ENCODE measurements at regions not wholly inside any gene's neighbourhood (a gene's known extent, or its start where the extent isn't known, plus 50 kb on each side); places are given as distances from the start of the nearest gene placed in this dataset.

DNA sequence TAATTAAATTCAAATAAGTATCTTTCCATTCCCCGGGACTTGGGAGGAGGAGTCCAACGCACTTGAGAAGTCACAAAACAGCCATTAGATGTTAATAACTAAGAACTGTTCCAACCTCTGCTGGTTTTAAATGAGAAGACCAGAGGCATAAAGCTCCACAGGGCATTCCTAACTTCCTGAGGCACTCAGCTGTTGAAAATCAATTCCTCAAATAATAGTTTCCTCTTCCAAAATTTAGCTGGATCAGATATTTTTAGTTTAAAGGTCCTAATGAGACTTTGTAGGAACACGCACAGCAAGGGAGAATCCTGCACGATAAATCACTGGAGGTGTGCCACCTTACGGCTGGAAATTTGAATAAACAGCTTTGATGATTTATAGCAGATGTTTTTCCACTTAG is 504.3 kb upstream of the ZFP42 start:
- Histone ChIP-seq H3K27me3 (ENCODE audit: insufficient read depth in 3 of 3, low read length in 2 of 3) (peaks cover 0 to 2% (median 0%) of the 10 kb centered on the region in 3 donors), H3K9me3 (no peaks in the 10 kb centered on the region), H3K4me1 (no peaks in the 10 kb centered on the region), H3K27ac (no peak overlapping the region), H3K4me3 (no peak overlapping the region), H3K36me3 (ENCODE audit: insufficient read depth in 1 of 2, low read depth in 1 of 2) (no peaks in the 10 kb centered on the region)
- TF ChIP-seq, protein P1, sequence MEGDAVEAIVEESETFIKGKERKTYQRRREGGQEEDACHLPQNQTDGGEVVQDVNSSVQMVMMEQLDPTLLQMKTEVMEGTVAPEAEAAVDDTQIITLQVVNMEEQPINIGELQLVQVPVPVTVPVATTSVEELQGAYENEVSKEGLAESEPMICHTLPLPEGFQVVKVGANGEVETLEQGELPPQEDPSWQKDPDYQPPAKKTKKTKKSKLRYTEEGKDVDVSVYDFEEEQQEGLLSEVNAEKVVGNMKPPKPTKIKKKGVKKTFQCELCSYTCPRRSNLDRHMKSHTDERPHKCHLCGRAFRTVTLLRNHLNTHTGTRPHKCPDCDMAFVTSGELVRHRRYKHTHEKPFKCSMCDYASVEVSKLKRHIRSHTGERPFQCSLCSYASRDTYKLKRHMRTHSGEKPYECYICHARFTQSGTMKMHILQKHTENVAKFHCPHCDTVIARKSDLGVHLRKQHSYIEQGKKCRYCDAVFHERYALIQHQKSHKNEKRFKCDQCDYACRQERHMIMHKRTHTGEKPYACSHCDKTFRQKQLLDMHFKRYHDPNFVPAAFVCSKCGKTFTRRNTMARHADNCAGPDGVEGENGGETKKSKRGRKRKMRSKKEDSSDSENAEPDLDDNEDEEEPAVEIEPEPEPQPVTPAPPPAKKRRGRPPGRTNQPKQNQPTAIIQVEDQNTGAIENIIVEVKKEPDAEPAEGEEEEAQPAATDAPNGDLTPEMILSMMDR (IDR thresholded peaks at IDR 0.05): no peak
- no peak for DNase-seq
- 8 to 18% (median 13%) methylated on average over 5 of the region's 5 CpGs for WGBS, 3 donors
- intact Hi-C loops (cut with DNase I): no loop called here
- no peak for ATAC-seq

DNA sequence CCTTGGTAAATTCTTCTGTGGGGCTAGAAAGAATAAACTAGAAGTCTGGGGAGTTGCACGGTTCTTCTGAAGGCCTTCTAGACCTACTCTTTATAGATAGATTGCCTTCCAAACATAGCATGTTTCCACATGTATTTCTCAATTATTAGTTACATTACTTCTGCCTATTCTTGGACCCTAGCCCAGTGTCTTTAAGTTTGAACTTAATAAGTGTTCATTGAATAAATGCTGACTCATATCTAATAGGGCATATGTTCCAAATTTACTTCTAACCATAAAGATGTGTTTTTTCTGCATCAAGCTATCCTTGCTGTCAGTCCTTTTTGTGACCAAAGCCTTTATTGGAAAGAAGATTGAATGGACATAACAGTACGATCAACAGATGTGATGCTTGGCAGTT is 503.6 kb upstream of the ZFP42 start:
- H3K4me1 ChIP-seq: no peaks in the 10 kb centered on the region
- ATAC-seq: no peak
- no peaks in the 10 kb centered on the region for H3K36me3 ChIP-seq (ENCODE audit: insufficient read depth in 1 of 2, low read depth in 1 of 2)
- H3K27me3 ChIP-seq (ENCODE audit: insufficient read depth in 3 of 3, low read length in 2 of 3): peaks cover 0 to 2% (median 0%) of the 10 kb centered on the region in 3 donors
- H3K9me3 ChIP-seq: no peaks in the 10 kb centered on the region
- TF ChIP-seq, protein P1 (IDR thresholded peaks at IDR 0.05): no peak
- WGBS, 3 donors: 77 to 88% (median 81%) methylated on average over 2 of the region's 2 CpGs
- no peak for DNase-seq
- no peak overlapping the region for H3K27ac ChIP-seq
- H3K4me3 ChIP-seq: no peak overlapping the region
- intact Hi-C loops (cut with DNase I): no loop called here

DNA sequence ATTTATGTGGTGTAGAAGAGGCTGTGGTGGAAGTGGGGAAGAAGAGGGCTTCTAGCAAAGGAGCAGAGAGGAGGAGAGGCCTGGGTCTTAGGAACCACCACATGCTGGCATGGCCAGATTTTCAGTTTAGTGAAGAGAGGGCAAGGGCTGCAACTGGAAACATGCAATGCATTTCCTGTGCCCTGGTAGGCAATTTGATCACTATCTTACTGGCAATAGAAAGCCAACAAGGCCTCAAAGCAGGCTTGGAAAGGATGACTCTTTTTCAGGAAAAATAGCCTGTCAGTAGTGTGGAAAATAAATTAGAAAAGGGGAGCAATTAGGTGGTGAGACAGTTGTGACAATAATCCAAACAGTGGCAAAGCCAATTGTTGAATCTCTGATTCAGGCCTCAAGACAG is 501.9 kb upstream of the ZFP42 start:
- Histone ChIP-seq H3K4me3 (no peak overlapping the region), H3K36me3 (ENCODE audit: insufficient read depth in 1 of 2, low read depth in 1 of 2) (no peaks in the 10 kb centered on the region), H3K9me3 (no peaks in the 10 kb centered on the region), H3K27ac (no peak overlapping the region), H3K4me1 (no peaks in the 10 kb centered on the region), H3K27me3 (ENCODE audit: insufficient read depth in 3 of 3, low read length in 2 of 3) (peaks cover 0 to 2% (median 0%) of the 10 kb centered on the region in 3 donors)
- TF ChIP-seq, protein P1 (IDR thresholded peaks at IDR 0.05): no peak
- no peak for ATAC-seq
- no peak for DNase-seq
- intact Hi-C loops (cut with DNase I): no loop called here

DNA sequence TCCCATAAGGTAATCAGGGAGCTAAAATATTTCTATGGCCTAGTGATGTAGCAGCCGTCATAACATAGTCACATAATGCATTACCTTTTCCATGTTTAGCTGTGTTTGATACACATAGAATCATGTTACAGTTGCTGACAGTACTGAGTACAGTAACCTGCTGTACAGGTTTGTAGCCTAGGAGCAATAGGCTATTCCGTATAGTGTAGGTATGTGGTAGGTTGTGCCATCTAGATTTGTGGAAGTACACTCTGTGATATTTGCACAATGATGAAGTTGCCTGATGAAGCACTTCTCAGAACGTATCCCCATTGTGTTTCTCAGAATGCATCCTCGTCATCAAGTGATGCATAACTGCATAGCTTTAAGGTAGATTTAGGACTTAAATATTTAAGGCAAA is 495.6 kb upstream of the ZFP42 start:
- intact Hi-C loops (cut with DNase I): no loop called here
- TF ChIP-seq, protein P1 (IDR thresholded peaks at IDR 0.05): no peak
- Histone ChIP-seq H3K9me3 (no peaks in the 10 kb centered on the region), H3K27me3 (ENCODE audit: insufficient read depth in 3 of 3, low read length in 2 of 3) (no peaks in the 10 kb centered on the region), H3K4me3 (no peak overlapping the region), H3K36me3 (ENCODE audit: insufficient read depth in 1 of 2, low read depth in 1 of 2) (no peaks in the 10 kb centered on the region), H3K27ac (no peak overlapping the region), H3K4me1 (no peaks in the 10 kb centered on the region)
- 90 to 93% (median 92%) methylated on average over 4 of the region's 4 CpGs for WGBS, 3 donors
- ATAC-seq (no peak), DNase-seq (no peak)

DNA sequence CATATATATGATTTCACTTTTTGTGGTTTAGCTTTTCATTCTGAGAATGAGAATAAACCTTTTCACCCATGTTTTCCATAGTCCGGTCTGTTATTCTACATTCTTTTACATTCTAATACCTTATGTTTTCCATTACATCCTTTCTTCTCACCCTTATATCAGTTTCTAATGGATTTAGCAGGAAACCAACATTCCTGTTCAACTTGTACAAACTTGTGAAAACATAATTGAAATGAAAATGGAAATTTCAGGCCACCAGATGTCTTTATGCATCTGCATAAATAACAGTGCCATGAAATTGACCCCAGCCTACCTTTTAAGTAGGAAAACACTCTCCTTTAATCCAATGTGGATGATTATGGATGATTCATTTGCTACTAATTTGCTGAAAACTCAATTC is 494.8 kb upstream of the ZFP42 start:
- no peak overlapping the region for H3K4me3 ChIP-seq
- H3K36me3 ChIP-seq (ENCODE audit: insufficient read depth in 1 of 2, low read depth in 1 of 2): no peaks in the 10 kb centered on the region
- intact Hi-C loops (cut with DNase I): no loop called here
- TF ChIP-seq, protein P1 (IDR thresholded peaks at IDR 0.05): no peak
- WGBS, 3 donors: 81 to 89% (median 84%) methylated on average over 1 of the region's 1 CpG
- no peaks in the 10 kb centered on the region for H3K27me3 ChIP-seq (ENCODE audit: insufficient read depth in 3 of 3, low read length in 2 of 3)
- DNase-seq (no peak), ATAC-seq (no peak)
- no peaks in the 10 kb centered on the region for H3K4me1 ChIP-seq
- no peaks in the 10 kb centered on the region for H3K9me3 ChIP-seq
- no peak overlapping the region for H3K27ac ChIP-seq

All from psoas muscle (tissue), 7 donors.